ENCODE measurements at regions not wholly inside any gene's neighbourhood (a gene's known extent, or its start where the extent isn't known, plus 50 kb on each side); places are given as distances from the start of the nearest gene placed in this dataset.

GRCh38 chr4:71151054-71151453 is 157.6 kb downstream of the DCK start:
- DNase-seq (ENCODE audit: low spot score in 2 of 2) (no peak), FAIRE-seq (no peak)

GRCh38 chr4:71156616-71157015 is 163.2 kb downstream of the DCK start:
- DNase-seq (ENCODE audit: low spot score in 2 of 2) (no peak), FAIRE-seq (no peak)

- FAIRE-seq (no peak), DNase-seq (ENCODE audit: low spot score in 2 of 2) (no peak)
Measured at GRCh38 chr4:71162386-71162785, 168.9 kb downstream of the DCK start.

GRCh38 chr4:71163317-71163716 is 169.9 kb downstream of the DCK start:
- DNase-seq (ENCODE audit: low spot score in 2 of 2) (no peak), FAIRE-seq (no peak)

- DNase-seq (ENCODE audit: low spot score in 2 of 2) (no peak), FAIRE-seq (no peak)
Measured at GRCh38 chr4:71167083-71167482, 171.7 kb upstream of the SLC4A4 start.

- no peak for DNase-seq (ENCODE audit: low spot score in 2 of 2)
- no peak for FAIRE-seq
Measured at GRCh38 chr4:71171592-71171991, 167.2 kb upstream of the SLC4A4 start.

GRCh38 chr4:71181332-71181731 is 157.5 kb upstream of the SLC4A4 start:
- no peak for DNase-seq (ENCODE audit: low spot score in 2 of 2)
- no peak for FAIRE-seq

GRCh38 chr4:71184195-71184781 is 154.5 kb upstream of the SLC4A4 start:
- FAIRE-seq (peak; percentile 42), DNase-seq (ENCODE audit: low spot score in 2 of 2) (peak; percentile 48 to 49)

GRCh38 chr4:71185037-71185436 is 153.8 kb upstream of the SLC4A4 start:
- FAIRE-seq (no peak), DNase-seq (ENCODE audit: low spot score in 2 of 2) (no peak)

- FAIRE-seq = no peak
- DNase-seq (ENCODE audit: low spot score in 2 of 2) = no peak
Measured at GRCh38 chr4:71186257-71186565, 152.6 kb upstream of the SLC4A4 start.

- DNase-seq (ENCODE audit: low spot score in 2 of 2) (peak; percentile 75 to 77), FAIRE-seq (no peak)
Measured at GRCh38 chr4:71186566-71187403, 152.0 kb upstream of the SLC4A4 start.

GRCh38 chr4:71187404-71188155 is 151.2 kb upstream of the SLC4A4 start:
- DNase-seq (ENCODE audit: low spot score in 2 of 2) (peak; percentile 25 to 28), FAIRE-seq (no peak)

- DNase-seq (ENCODE audit: low spot score in 2 of 2) (no peak), FAIRE-seq (no peak)
Measured at GRCh38 chr4:71188156-71188640, 150.6 kb upstream of the SLC4A4 start.

GRCh38 chr4:71188951-71189350 is 149.9 kb upstream of the SLC4A4 start:
- FAIRE-seq (no peak), DNase-seq (ENCODE audit: low spot score in 2 of 2) (no peak)

GRCh38 chr4:71189471-71189870 is 149.3 kb upstream of the SLC4A4 start:
- no peak for FAIRE-seq
- no peak for DNase-seq (ENCODE audit: low spot score in 2 of 2)

GRCh38 chr4:71194454-71194853 is 144.4 kb upstream of the SLC4A4 start:
- DNase-seq (ENCODE audit: low spot score in 2 of 2) = no peak
- FAIRE-seq = no peak

GRCh38 chr4:71195924-71196323 is 142.9 kb upstream of the SLC4A4 start:
- DNase-seq (ENCODE audit: low spot score in 2 of 2) (no peak), FAIRE-seq (no peak)

- FAIRE-seq (no peak), DNase-seq (ENCODE audit: low spot score in 2 of 2) (no peak)
Measured at GRCh38 chr4:71198958-71199357, 139.9 kb upstream of the SLC4A4 start.

- DNase-seq (ENCODE audit: low spot score in 2 of 2) = no peak
Measured at GRCh38 chr4:71201057-71201456, 137.8 kb upstream of the SLC4A4 start.

GRCh38 chr4:71201817-71202576 is 136.8 kb upstream of the SLC4A4 start:
- FAIRE-seq (no peak), DNase-seq (ENCODE audit: low spot score in 2 of 2) (no peak)

More at GRCh38 chr4:71201057-71201456, 137.8 kb upstream of the SLC4A4 start:
- FAIRE-seq = no peak

GRCh38 chr4:71202705-71203104 is 136.1 kb upstream of the SLC4A4 start:
- FAIRE-seq (no peak), DNase-seq (ENCODE audit: low spot score in 2 of 2) (no peak)

All from frontal cortex (tissue), 3 donors.